WTC11 (cell line): ENCODE measurements at regions not wholly inside any gene's neighbourhood (a gene's known extent, or its start where the extent isn't known, plus 50 kb on each side); places are given as distances from the start of the nearest gene placed in this dataset.

Experiments
- ATAC-seq: fragments of 200-7000 bp; cut with Tn5 transposase; 2 replicates; pipeline ENCODE4 v1.10.0; 2021; ENCODE audit warnings: mild to moderate bottlenecking, moderate library complexity
- CTCF ChIA-PET: fragments of 300-600 bp; sonication (Branson Sonifier 250); formaldehyde crosslinking; loops from one replicate; lab custom pipeline; 2021; ENCODE audit warnings: antibody characterized with exemption; lab: Charles Lee
- POLR2A ChIA-PET: fragments of 350-600 bp; sonication (Branson Sonifier 250); formaldehyde crosslinking; loops from one replicate; lab custom pipeline; 2021; ENCODE audit warnings: antibody characterized with exemption; lab: Charles Lee
- DNase-seq: peaks from one replicate; pipeline ENCODE4 v3.0.0; 2021; ENCODE audit warnings: low spot score
- H3K27ac Mint-ChIP-seq: 2 replicates; pipeline ENCODE4 v1.8.0; 2021; ENCODE audit warnings: mixed read lengths
- H3K27me3 Mint-ChIP-seq: 2 replicates; pipeline ENCODE4 v1.8.0; 2021; ENCODE audit warnings: low read depth, mild to moderate bottlenecking, moderate library complexity, mixed read lengths
- H3K36me3 Mint-ChIP-seq: 2 replicates; pipeline ENCODE4 v1.8.0; 2021; ENCODE audit warnings: mixed read lengths
- H3K4me1 Mint-ChIP-seq: 2 replicates; pipeline ENCODE4 v1.8.0; 2022; ENCODE audit warnings: mixed read lengths
- H3K4me3 Mint-ChIP-seq: 2 replicates; pipeline ENCODE4 v1.8.0; 2021; ENCODE audit warnings: mild to moderate bottlenecking, moderate library complexity, mixed read lengths
- H3K9me3 Mint-ChIP-seq: 2 replicates; pipeline ENCODE4 v1.8.0; 2021; ENCODE audit warnings: mixed read lengths
- CREB1 ChIP-seq: sonication (generic); formaldehyde crosslinking; IDR thresholded peaks from 2 replicates; pipeline ENCODE4 v1.8.0; 2023; ENCODE audit warnings: mild to moderate bottlenecking, missing genetic modification reagents
- GABPB1 ChIP-seq: sonication (generic); formaldehyde crosslinking; IDR thresholded peaks from 2 replicates; pipeline ENCODE4 v1.8.1; 2023; ENCODE audit warnings: mild to moderate bottlenecking, missing genetic modification reagents
- GRHL2 ChIP-seq: fragments of 250-450 bp; sonication (Bioruptor Pico); IDR thresholded peaks from 2 replicates; pipeline ENCODE4 v1.8.0; 2022; ENCODE audit warnings: mild to moderate bottlenecking, moderate library complexity; ENCODE audit not compliant: insufficient replicate concordance, severe bottlenecking
- HMGA2 ChIP-seq: fragments of 250-450 bp; sonication (Bioruptor Pico); IDR thresholded peaks from 2 replicates; pipeline ENCODE4 v1.4.0; 2021; ENCODE audit warnings: mild to moderate bottlenecking, moderate library complexity
- JAZF1 ChIP-seq: fragments of 250-450 bp; sonication (Bioruptor Pico); IDR thresholded peaks from 2 replicates; pipeline ENCODE4 v1.9.0; 2021; ENCODE audit warnings: moderate library complexity, mild to moderate bottlenecking, inconsistent platforms
- JUN ChIP-seq: sonication (generic); formaldehyde crosslinking; IDR thresholded peaks from 2 replicates; pipeline ENCODE4 v1.8.0; 2023; ENCODE audit warnings: mild to moderate bottlenecking, missing genetic modification reagents
- MYBL2 ChIP-seq: sonication (generic); formaldehyde crosslinking; IDR thresholded peaks from 2 replicates; pipeline ENCODE4 v1.8.1; 2023; ENCODE audit warnings: mild to moderate bottlenecking, moderate library complexity, missing genetic modification reagents
- NFE2L1 ChIP-seq: sonication (generic); formaldehyde crosslinking; IDR thresholded peaks from 2 replicates; pipeline ENCODE4 v1.8.1; 2023; ENCODE audit warnings: missing genetic modification reagents
- NR3C1 ChIP-seq: sonication (generic); formaldehyde crosslinking; conservative IDR thresholded peaks from 2 replicates; pipeline ENCODE4 v1.8.1; 2023; ENCODE audit warnings: low read depth, mild to moderate bottlenecking, missing genetic modification reagents
- OVOL2 ChIP-seq: fragments of 250-450 bp; sonication (Bioruptor Pico); IDR thresholded peaks from 2 replicates; pipeline ENCODE4 v1.9.0; 2021; ENCODE audit warnings: mild to moderate bottlenecking, borderline replicate concordance
- SMAD3 ChIP-seq: sonication (generic); formaldehyde crosslinking; IDR thresholded peaks from 2 replicates; pipeline ENCODE4 v1.8.0; 2022; ENCODE audit warnings: missing genetic modification reagents, mild to moderate bottlenecking, borderline replicate concordance
- SOX15 ChIP-seq: fragments of 250-450 bp; sonication (Bioruptor Pico); IDR thresholded peaks from 2 replicates; pipeline ENCODE4 v1.9.0; 2021; ENCODE audit warnings: mild to moderate bottlenecking
- TEAD1 ChIP-seq: sonication (generic); formaldehyde crosslinking; IDR thresholded peaks from 2 replicates; pipeline ENCODE4 v1.8.0; 2022; ENCODE audit warnings: mild to moderate bottlenecking, missing genetic modification reagents
- ZNF317 ChIP-seq: sonication (generic); formaldehyde crosslinking; IDR thresholded peaks from 2 replicates; pipeline ENCODE4 v1.8.1; 2023; ENCODE audit warnings: low read depth, mild to moderate bottlenecking, moderate library complexity, missing genetic modification reagents, borderline replicate concordance
- ZNF396 ChIP-seq: fragments of 250-450 bp; sonication (Bioruptor Pico); IDR thresholded peaks from 2 replicates; pipeline ENCODE4 v1.8.0; 2021; ENCODE audit warnings: mild to moderate bottlenecking, moderate library complexity, borderline replicate concordance
- ZNF423 ChIP-seq: fragments of 250-450 bp; sonication (Bioruptor Pico); IDR thresholded peaks from 2 replicates; pipeline ENCODE4 v2.1.2; 2022; ENCODE audit warnings: mild to moderate bottlenecking, moderate library complexity
- TF ChIP-seq, protein P1 (sequence below): sonication (generic); formaldehyde crosslinking; IDR thresholded peaks from 2 replicates; pipeline ENCODE4 v1.8.0; 2023; ENCODE audit warnings: mild to moderate bottlenecking, missing genetic modification reagents
- TF ChIP-seq, protein P2 (sequence below): fragments of 250-450 bp; sonication (Bioruptor Pico); IDR thresholded peaks from 2 replicates; pipeline ENCODE4 v1.8.0; 2021; ENCODE audit warnings: mild to moderate bottlenecking
- TF ChIP-seq, protein P3 (sequence below): sonication (generic); formaldehyde crosslinking; IDR thresholded peaks from 2 replicates; pipeline ENCODE4 v1.8.1; 2022; ENCODE audit warnings: mild to moderate bottlenecking, moderate library complexity, missing genetic modification reagents
- TF ChIP-seq, protein P4 (sequence below): sonication (generic); formaldehyde crosslinking; IDR thresholded peaks from 2 replicates; pipeline ENCODE4 v1.8.0; 2022; ENCODE audit warnings: mild to moderate bottlenecking, missing genetic modification reagents
- TF ChIP-seq, protein P5 (sequence below): sonication (generic); formaldehyde crosslinking; IDR thresholded peaks from 2 replicates; pipeline ENCODE4 v1.8.0; 2022; ENCODE audit warnings: mild to moderate bottlenecking, missing genetic modification reagents
- TF ChIP-seq, protein P6 (sequence below): sonication (generic); formaldehyde crosslinking; IDR thresholded peaks from 2 replicates; pipeline ENCODE4 v1.8.1; 2023; ENCODE audit warnings: mild to moderate bottlenecking, moderate library complexity, missing genetic modification reagents
- TF ChIP-seq, protein P7 (sequence below): sonication (generic); formaldehyde crosslinking; IDR thresholded peaks from 2 replicates; pipeline ENCODE4 v1.8.1; 2023; ENCODE audit warnings: mild to moderate bottlenecking, missing genetic modification reagents, moderate library complexity
- TF ChIP-seq, protein P8 (sequence below): sonication (generic); formaldehyde crosslinking; IDR thresholded peaks from 2 replicates; pipeline ENCODE4 v1.8.1; 2023; ENCODE audit warnings: mild to moderate bottlenecking, missing genetic modification reagents, borderline replicate concordance

DNA sequence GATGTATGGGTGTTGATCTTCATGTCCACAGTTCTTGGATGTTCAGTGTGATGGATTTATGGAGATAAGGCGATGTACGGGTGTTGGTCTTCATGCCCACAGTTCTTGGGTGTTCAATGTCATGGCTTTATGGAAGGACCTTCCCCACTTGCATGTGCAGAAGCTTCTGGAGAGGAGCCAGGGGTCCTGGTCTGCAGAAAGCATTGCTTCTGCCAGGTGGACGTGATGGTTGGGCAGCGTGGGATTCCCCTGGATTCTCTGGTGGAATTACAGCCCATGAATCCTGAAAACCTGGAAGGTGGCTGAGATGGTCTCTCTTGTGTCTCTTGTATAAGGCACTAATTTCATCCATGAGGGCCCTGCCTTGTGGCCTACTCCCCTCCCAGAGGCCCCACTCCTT lies 183.7 kb upstream of the TCERG1L start (continued):
- TF ChIP-seq, protein P1, sequence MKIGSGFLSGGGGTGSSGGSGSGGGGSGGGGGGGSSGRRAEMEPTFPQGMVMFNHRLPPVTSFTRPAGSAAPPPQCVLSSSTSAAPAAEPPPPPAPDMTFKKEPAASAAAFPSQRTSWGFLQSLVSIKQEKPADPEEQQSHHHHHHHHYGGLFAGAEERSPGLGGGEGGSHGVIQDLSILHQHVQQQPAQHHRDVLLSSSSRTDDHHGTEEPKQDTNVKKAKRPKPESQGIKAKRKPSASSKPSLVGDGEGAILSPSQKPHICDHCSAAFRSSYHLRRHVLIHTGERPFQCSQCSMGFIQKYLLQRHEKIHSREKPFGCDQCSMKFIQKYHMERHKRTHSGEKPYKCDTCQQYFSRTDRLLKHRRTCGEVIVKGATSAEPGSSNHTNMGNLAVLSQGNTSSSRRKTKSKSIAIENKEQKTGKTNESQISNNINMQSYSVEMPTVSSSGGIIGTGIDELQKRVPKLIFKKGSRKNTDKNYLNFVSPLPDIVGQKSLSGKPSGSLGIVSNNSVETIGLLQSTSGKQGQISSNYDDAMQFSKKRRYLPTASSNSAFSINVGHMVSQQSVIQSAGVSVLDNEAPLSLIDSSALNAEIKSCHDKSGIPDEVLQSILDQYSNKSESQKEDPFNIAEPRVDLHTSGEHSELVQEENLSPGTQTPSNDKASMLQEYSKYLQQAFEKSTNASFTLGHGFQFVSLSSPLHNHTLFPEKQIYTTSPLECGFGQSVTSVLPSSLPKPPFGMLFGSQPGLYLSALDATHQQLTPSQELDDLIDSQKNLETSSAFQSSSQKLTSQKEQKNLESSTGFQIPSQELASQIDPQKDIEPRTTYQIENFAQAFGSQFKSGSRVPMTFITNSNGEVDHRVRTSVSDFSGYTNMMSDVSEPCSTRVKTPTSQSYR (CRISPR knock-in tag): no peak
- TF ChIP-seq GABPB1 (no peak), NFE2L1 (CRISPR knock-in tag) (no peak)
- TF ChIP-seq, protein P2, sequence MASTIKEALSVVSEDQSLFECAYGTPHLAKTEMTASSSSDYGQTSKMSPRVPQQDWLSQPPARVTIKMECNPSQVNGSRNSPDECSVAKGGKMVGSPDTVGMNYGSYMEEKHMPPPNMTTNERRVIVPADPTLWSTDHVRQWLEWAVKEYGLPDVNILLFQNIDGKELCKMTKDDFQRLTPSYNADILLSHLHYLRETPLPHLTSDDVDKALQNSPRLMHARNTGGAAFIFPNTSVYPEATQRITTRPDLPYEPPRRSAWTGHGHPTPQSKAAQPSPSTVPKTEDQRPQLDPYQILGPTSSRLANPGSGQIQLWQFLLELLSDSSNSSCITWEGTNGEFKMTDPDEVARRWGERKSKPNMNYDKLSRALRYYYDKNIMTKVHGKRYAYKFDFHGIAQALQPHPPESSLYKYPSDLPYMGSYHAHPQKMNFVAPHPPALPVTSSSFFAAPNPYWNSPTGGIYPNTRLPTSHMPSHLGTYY (CRISPR knock-in tag): no peak
- TF ChIP-seq, protein P3, sequence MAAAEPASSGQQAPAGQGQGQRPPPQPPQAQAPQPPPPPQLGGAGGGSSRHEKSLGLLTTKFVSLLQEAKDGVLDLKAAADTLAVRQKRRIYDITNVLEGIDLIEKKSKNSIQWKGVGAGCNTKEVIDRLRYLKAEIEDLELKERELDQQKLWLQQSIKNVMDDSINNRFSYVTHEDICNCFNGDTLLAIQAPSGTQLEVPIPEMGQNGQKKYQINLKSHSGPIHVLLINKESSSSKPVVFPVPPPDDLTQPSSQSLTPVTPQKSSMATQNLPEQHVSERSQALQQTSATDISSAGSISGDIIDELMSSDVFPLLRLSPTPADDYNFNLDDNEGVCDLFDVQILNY: no peak
- TF ChIP-seq, protein P4, sequence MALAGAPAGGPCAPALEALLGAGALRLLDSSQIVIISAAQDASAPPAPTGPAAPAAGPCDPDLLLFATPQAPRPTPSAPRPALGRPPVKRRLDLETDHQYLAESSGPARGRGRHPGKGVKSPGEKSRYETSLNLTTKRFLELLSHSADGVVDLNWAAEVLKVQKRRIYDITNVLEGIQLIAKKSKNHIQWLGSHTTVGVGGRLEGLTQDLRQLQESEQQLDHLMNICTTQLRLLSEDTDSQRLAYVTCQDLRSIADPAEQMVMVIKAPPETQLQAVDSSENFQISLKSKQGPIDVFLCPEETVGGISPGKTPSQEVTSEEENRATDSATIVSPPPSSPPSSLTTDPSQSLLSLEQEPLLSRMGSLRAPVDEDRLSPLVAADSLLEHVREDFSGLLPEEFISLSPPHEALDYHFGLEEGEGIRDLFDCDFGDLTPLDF: no peak
- TF ChIP-seq, protein P5, sequence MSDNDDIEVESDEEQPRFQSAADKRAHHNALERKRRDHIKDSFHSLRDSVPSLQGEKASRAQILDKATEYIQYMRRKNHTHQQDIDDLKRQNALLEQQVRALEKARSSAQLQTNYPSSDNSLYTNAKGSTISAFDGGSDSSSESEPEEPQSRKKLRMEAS (CRISPR knock-in tag): no peak

DNA sequence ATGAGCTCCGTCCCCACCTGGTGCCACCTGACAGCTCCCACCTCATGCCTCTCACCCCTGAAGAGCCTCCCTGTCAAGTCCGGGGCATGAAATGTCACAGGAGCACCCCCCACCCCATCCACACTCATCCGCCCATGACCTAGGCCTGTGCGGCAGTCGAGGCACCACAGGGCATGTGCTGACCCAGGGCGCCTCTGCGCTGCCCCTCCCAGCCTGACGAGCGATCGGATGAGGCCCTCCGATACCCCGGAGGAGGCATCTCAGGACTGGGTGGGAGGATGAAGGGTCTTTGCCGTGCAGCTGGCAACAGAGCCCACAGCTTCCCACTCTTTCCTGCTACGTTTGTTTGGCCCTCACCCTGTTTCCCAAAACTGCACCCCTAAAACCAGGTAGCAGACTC lies 184.4 kb upstream of the TCERG1L start:
- ChIA-PET CTCF (no interaction called here), POLR2A (no interaction called here)
- DNase-seq (no peak), ATAC-seq (no peak)
- H3K27me3 Mint-ChIP-seq: peaks cover 8% of the 10 kb centered on the region
- no peaks in the 10 kb centered on the region for H3K4me1 Mint-ChIP-seq
- H3K27ac Mint-ChIP-seq: no peak overlapping the region
- peaks cover 74% of the 10 kb centered on the region for H3K36me3 Mint-ChIP-seq
- H3K9me3 Mint-ChIP-seq: peaks cover 77% of the 10 kb centered on the region
- H3K4me3 Mint-ChIP-seq: no peak overlapping the region
- TF ChIP-seq TEAD1 (no peak), OVOL2 (CRISPR knock-in tag) (no peak), MYBL2 (CRISPR knock-in tag) (no peak), JUN (CRISPR knock-in tag) (no peak), HMGA2 (CRISPR knock-in tag) (no peak), SOX15 (no peak), GRHL2 (no peak), ZNF317 (CRISPR knock-in tag) (no peak), CREB1 (CRISPR knock-in tag) (no peak), ZNF423 (CRISPR knock-in tag) (no peak), SMAD3 (CRISPR knock-in tag) (no peak), ZNF396 (CRISPR knock-in tag) (no peak), JAZF1 (CRISPR knock-in tag) (no peak), NR3C1 (CRISPR knock-in tag) (no peak)
- TF ChIP-seq, protein P6, sequence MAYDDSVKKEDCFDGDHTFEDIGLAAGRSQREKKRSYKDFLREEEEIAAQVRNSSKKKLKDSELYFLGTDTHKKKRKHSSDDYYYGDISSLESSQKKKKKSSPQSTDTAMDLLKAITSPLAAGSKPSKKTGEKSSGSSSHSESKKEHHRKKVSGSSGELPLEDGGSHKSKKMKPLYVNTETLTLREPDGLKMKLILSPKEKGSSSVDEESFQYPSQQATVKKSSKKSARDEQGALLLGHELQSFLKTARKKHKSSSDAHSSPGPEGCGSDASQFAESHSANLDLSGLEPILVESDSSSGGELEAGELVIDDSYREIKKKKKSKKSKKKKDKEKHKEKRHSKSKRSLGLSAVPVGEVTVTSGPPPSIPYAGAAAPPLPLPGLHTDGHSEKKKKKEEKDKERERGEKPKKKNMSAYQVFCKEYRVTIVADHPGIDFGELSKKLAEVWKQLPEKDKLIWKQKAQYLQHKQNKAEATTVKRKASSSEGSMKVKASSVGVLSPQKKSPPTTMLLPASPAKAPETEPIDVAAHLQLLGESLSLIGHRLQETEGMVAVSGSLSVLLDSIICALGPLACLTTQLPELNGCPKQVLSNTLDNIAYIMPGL: no peak
- TF ChIP-seq, protein P7, sequence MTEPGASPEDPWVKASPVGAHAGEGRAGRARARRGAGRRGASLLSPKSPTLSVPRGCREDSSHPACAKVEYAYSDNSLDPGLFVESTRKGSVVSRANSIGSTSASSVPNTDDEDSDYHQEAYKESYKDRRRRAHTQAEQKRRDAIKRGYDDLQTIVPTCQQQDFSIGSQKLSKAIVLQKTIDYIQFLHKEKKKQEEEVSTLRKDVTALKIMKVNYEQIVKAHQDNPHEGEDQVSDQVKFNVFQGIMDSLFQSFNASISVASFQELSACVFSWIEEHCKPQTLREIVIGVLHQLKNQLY (CRISPR knock-in tag): no peak
- TF ChIP-seq, protein P8, sequence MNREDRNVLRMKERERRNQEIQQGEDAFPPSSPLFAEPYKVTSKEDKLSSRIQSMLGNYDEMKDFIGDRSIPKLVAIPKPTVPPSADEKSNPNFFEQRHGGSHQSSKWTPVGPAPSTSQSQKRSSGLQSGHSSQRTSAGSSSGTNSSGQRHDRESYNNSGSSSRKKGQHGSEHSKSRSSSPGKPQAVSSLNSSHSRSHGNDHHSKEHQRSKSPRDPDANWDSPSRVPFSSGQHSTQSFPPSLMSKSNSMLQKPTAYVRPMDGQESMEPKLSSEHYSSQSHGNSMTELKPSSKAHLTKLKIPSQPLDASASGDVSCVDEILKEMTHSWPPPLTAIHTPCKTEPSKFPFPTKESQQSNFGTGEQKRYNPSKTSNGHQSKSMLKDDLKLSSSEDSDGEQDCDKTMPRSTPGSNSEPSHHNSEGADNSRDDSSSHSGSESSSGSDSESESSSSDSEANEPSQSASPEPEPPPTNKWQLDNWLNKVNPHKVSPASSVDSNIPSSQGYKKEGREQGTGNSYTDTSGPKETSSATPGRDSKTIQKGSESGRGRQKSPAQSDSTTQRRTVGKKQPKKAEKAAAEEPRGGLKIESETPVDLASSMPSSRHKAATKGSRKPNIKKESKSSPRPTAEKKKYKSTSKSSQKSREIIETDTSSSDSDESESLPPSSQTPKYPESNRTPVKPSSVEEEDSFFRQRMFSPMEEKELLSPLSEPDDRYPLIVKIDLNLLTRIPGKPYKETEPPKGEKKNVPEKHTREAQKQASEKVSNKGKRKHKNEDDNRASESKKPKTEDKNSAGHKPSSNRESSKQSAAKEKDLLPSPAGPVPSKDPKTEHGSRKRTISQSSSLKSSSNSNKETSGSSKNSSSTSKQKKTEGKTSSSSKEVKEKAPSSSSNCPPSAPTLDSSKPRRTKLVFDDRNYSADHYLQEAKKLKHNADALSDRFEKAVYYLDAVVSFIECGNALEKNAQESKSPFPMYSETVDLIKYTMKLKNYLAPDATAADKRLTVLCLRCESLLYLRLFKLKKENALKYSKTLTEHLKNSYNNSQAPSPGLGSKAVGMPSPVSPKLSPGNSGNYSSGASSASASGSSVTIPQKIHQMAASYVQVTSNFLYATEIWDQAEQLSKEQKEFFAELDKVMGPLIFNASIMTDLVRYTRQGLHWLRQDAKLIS (CRISPR knock-in tag): no peak
